DOHH2 (cell line): ENCODE measurements at regions not wholly inside any gene's neighbourhood (a gene's known extent, or its start where the extent isn't known, plus 50 kb on each side); places are given as distances from the start of the nearest gene placed in this dataset.
"Not testable (repeated sequence)": the region's sequence is repeated elsewhere in the genome, so short reads cannot be mapped to it uniquely, and the experiment has no call there.

ENCODE experiments used
- H3F3A ChIP-seq: fragments of 200-600 bp; sonication (generic), shearing (Covaris generic); 2 replicates; pipeline ENCODE4 v1.6.0; 2016; ENCODE audit warnings: antibody characterized with exemption, mild to moderate bottlenecking; ENCODE audit not compliant: control insufficient read depth, insufficient read depth
- H3K27ac ChIP-seq: fragments of 200-600 bp; sonication (generic); 2 replicates; pipeline ENCODE4 v1.5.1; 2014; ENCODE audit warnings: low read depth, mild to moderate bottlenecking, low read length, moderate library complexity
- H3K27me3 ChIP-seq: fragments of 200-600 bp; sonication (generic); 2 replicates; pipeline ENCODE4 v1.6.1; 2014; ENCODE audit warnings: mild to moderate bottlenecking, low read length, mixed read lengths; ENCODE audit not compliant: control insufficient read depth
- H3K36me3 ChIP-seq: fragments of 200-600 bp; sonication (generic); 2 replicates; pipeline ENCODE4 v1.6.1; 2014; ENCODE audit warnings: mild to moderate bottlenecking, low read length, moderate library complexity, mixed read lengths; ENCODE audit not compliant: control insufficient read depth
- H3K4me1 ChIP-seq: fragments of 200-600 bp; sonication (generic); 2 replicates; pipeline ENCODE4 v1.6.1; 2014; ENCODE audit warnings: mild to moderate bottlenecking, low read length, mixed read lengths; ENCODE audit not compliant: control insufficient read depth
- H3K4me2 ChIP-seq: fragments of 200-600 bp; sonication (generic); 2 replicates; pipeline ENCODE4 v1.6.0; 2014; ENCODE audit warnings: mild to moderate bottlenecking, low read length, moderate library complexity
- H3K4me3 ChIP-seq: fragments of 200-600 bp; sonication (generic); 2 replicates; pipeline ENCODE4 v1.5.1; 2014; ENCODE audit warnings: mild to moderate bottlenecking, low read length, mixed read lengths
- H3K79me2 ChIP-seq: fragments of 200-600 bp; sonication (generic); 2 replicates; pipeline ENCODE4 v1.6.1; 2014; ENCODE audit warnings: mild to moderate bottlenecking, low read length, mixed read lengths; ENCODE audit not compliant: control insufficient read depth
- H3K9me2 ChIP-seq: fragments of 200-600 bp; sonication (generic); replicated peaks from 2 replicates; pipeline ENCODE4 v1.6.1; 2014; ENCODE audit warnings: mild to moderate bottlenecking, low read length, mixed read lengths; ENCODE audit not compliant: control insufficient read depth
- H3K9me3 ChIP-seq: fragments of 200-600 bp; sonication (generic); 2 replicates; pipeline ENCODE4 v1.6.1; 2014; ENCODE audit warnings: antibody characterized with exemption, low read length, mixed read lengths; ENCODE audit not compliant: control insufficient read depth, insufficient read depth
- H4K20me1 ChIP-seq: fragments of 200-600 bp; sonication (generic); 2 replicates; pipeline ENCODE4 v1.6.0; 2014; ENCODE audit warnings: low read depth, mild to moderate bottlenecking, antibody characterized with exemption, low read length, moderate library complexity; ENCODE audit not compliant: control insufficient read depth, insufficient read depth
- EZH2phosphoT487 ChIP-seq: fragments of 200-600 bp; sonication (generic); IDR thresholded peaks from 2 replicates; pipeline ENCODE4 v1.6.1; 2017; ENCODE audit warnings: borderline replicate concordance, mild to moderate bottlenecking, antibody characterized with exemption, low read length, moderate library complexity, mixed read lengths
- TF ChIP-seq, protein P1 (sequence below): fragments of 200-600 bp; sonication (generic); IDR thresholded peaks from one replicate; pipeline ENCODE4 v1.5.1; 2014; ENCODE audit warnings: antibody characterized with exemption, mild to moderate bottlenecking, low read depth, low read length; ENCODE audit not compliant: poor library complexity, severe bottlenecking

GRCh38 chr4:31482691-31483090, 762.5 kb downstream of the PCDH7 start:
- no peak for TF ChIP-seq EZH2phosphoT487
- TF ChIP-seq, protein P1, sequence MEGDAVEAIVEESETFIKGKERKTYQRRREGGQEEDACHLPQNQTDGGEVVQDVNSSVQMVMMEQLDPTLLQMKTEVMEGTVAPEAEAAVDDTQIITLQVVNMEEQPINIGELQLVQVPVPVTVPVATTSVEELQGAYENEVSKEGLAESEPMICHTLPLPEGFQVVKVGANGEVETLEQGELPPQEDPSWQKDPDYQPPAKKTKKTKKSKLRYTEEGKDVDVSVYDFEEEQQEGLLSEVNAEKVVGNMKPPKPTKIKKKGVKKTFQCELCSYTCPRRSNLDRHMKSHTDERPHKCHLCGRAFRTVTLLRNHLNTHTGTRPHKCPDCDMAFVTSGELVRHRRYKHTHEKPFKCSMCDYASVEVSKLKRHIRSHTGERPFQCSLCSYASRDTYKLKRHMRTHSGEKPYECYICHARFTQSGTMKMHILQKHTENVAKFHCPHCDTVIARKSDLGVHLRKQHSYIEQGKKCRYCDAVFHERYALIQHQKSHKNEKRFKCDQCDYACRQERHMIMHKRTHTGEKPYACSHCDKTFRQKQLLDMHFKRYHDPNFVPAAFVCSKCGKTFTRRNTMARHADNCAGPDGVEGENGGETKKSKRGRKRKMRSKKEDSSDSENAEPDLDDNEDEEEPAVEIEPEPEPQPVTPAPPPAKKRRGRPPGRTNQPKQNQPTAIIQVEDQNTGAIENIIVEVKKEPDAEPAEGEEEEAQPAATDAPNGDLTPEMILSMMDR = no peak
- Histone ChIP-seq H3K4me3 (no peak overlapping the region), H3K79me2 (no peaks in the 10 kb centered on the region), H3K27ac (no peak overlapping the region), H4K20me1 (no peaks in the 10 kb centered on the region), H3K4me1 (no peaks in the 10 kb centered on the region), H3K4me2 (no peak overlapping the region), H3K9me3 (no peaks in the 10 kb centered on the region), H3F3A (no peaks in the 10 kb centered on the region), H3K27me3 (no peaks in the 10 kb centered on the region), H3K36me3 (no peaks in the 10 kb centered on the region), H3K9me2 (no peaks in the 10 kb centered on the region)

GRCh38 chr4:31499216-31499615, 779.0 kb downstream of the PCDH7 start:
- not testable (repeated sequence) for H4K20me1 ChIP-seq, H3K4me2 ChIP-seq, H3F3A ChIP-seq, H3K4me1 ChIP-seq, H3K27me3 ChIP-seq, H3K9me3 ChIP-seq, H3K27ac ChIP-seq, H3K4me3 ChIP-seq, H3K36me3 ChIP-seq, H3K79me2 ChIP-seq, H3K9me2 ChIP-seq

DNA sequence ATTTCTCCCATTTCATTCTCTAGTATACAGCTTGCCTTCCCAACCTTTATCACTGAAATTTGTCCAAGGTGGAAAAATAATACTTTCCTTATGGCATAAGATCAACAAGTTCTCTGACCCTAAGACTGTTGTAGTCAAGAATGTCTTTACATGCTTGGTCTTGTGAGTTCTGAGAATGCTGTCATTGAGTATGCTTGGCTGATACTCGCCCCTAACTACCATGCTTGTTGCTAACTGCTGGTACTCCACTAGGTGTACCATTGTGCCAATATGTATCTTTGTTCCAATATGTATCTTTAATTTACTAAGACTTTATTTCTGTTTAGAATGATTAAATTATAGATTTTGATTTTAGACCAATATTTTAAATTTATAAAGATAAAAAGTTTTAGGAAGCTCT, 796.4 kb downstream of the PCDH7 start:
- Histone ChIP-seq H3K27ac (no peak overlapping the region), H3K27me3 (no peaks in the 10 kb centered on the region), H4K20me1 (no peaks in the 10 kb centered on the region), H3K4me3 (no peak overlapping the region), H3F3A (no peaks in the 10 kb centered on the region), H3K9me2 (no peaks in the 10 kb centered on the region), H3K79me2 (no peaks in the 10 kb centered on the region), H3K9me3 (no peaks in the 10 kb centered on the region), H3K4me1 (no peaks in the 10 kb centered on the region), H3K36me3 (no peaks in the 10 kb centered on the region), H3K4me2 (no peak overlapping the region)
- TF ChIP-seq EZH2phosphoT487 = no peak
- TF ChIP-seq, protein P1 = no peak

DNA sequence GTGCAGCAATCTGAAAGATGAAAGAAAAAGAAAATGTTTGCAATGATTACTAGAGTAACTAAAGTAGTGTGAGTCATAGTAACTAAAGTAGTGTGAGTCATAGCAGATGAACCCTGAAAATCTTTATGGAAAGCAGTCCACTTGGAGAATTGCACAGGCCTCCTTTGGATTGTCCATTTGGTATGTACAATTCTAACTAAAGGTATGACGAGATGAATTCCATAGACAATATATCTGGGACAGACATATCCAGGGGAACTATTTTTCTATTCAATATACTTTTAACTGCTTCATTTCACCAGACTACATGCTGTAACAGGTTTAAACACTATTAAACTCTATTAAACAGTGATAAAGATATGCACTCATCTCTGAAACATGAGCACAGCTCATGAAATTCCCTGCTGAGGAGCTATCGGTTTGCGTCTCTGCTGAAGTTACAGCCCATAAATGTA, 798.7 kb downstream of the PCDH7 start:
- Histone ChIP-seq H3K27me3 (no peaks in the 10 kb centered on the region), H3K4me2 (no peak overlapping the region), H3K9me2 (no peaks in the 10 kb centered on the region), H3K9me3 (no peaks in the 10 kb centered on the region), H3K4me1 (no peaks in the 10 kb centered on the region), H4K20me1 (no peaks in the 10 kb centered on the region), H3K4me3 (no peak overlapping the region), H3K27ac (no peak overlapping the region), H3K36me3 (no peaks in the 10 kb centered on the region), H3F3A (no peaks in the 10 kb centered on the region), H3K79me2 (no peaks in the 10 kb centered on the region)
- TF ChIP-seq, protein P1 = no peak
- TF ChIP-seq EZH2phosphoT487 = no peak
